Activated T-cell treated with anti-CD3 and anti-CD28 coated beads for 1 hour (primary cell): ENCODE measurements at regions not wholly inside any gene's neighbourhood (a gene's known extent, or its start where the extent isn't known, plus 50 kb on each side); places are given as distances from the start of the nearest gene placed in this dataset.

ENCODE experiments used
- DNase-seq: peaks from one replicate; pipeline ENCODE4 v3.0.0-alpha.2; 2020; ENCODE audit warnings: low read depth

- DNase-seq = no peak
These were observed 657.6 kb downstream of the BRD1 start for GRCh38 chr22:49170053-49170452.

GRCh38 chr22:49169074-49169744 lies 658.5 kb downstream of the BRD1 start:
- no peak for DNase-seq

- DNase-seq = no peak
These were observed 659.4 kb downstream of the BRD1 start for GRCh38 chr22:49168219-49168813.

GRCh38 chr22:49166746-49167145 lies 660.9 kb downstream of the BRD1 start:
- no peak for DNase-seq

GRCh38 chr22:49166211-49166610 lies 661.5 kb downstream of the BRD1 start:
- DNase-seq = no peak

GRCh38 chr22:49164773-49165320 lies 662.8 kb downstream of the BRD1 start:
- no peak for DNase-seq

GRCh38 chr22:49163960-49164690 lies 663.5 kb downstream of the BRD1 start:
- DNase-seq = no peak

GRCh38 chr22:49163258-49163959 lies 664.3 kb downstream of the BRD1 start:
- DNase-seq = no peak

GRCh38 chr22:49162841-49163240 lies 664.8 kb downstream of the BRD1 start:
- DNase-seq = no peak

- no peak for DNase-seq
These were observed 666.4 kb downstream of the BRD1 start for GRCh38 chr22:49161002-49161850.

GRCh38 chr22:49160261-49161001 lies 667.2 kb downstream of the BRD1 start:
- no peak for DNase-seq

GRCh38 chr22:49159711-49160110 lies 668.0 kb downstream of the BRD1 start:
- DNase-seq = no peak

GRCh38 chr22:49158741-49159564 lies 668.7 kb downstream of the BRD1 start:
- DNase-seq = no peak

- DNase-seq = no peak
These were observed 669.9 kb downstream of the BRD1 start for GRCh38 chr22:49157529-49158339.

GRCh38 chr22:49156662-49157285 lies 670.9 kb downstream of the BRD1 start:
- DNase-seq = no peak

- no peak for DNase-seq
These were observed 671.7 kb downstream of the BRD1 start for GRCh38 chr22:49155770-49156580.

- no peak for DNase-seq
These were observed 672.5 kb downstream of the BRD1 start for GRCh38 chr22:49155039-49155769.
